Stomach (tissue), 4 donors: ENCODE measurements at regions not wholly inside any gene's neighbourhood (a gene's known extent, or its start where the extent isn't known, plus 50 kb on each side); places are given as distances from the start of the nearest gene placed in this dataset.

Experiments
- POLR2A ChIP-seq, 4 donors: fragments of 450-650 bp; IDR thresholded peaks; one replicate each; pipeline ENCODE4 v1.6.1; 2016; ENCODE audit warnings: antibody characterized with exemption in 4 of 4, control low read depth in 2 of 4, mild to moderate bottlenecking in 1 of 4, moderate library complexity in 1 of 4
- POLR2AphosphoS5 ChIP-seq, 3 donors: sonication (generic); formaldehyde crosslinking; IDR thresholded peaks; one replicate each; pipeline ENCODE4 v1.6.1; 2016; ENCODE audit warnings: antibody characterized with exemption in 3 of 3
- TF ChIP-seq, protein P1 (sequence below), 7 experiments: fragments of 450-650 bp in 4 of 7; fragments of 200-600 bp in 3 of 7; sonication (generic) in 3 of 7; IDR thresholded peaks; one replicate each; pipeline ENCODE4 v1.5.1; 2016 to 2019; ENCODE audit warnings: antibody characterized with exemption in 7 of 7, control low read depth in 2 of 7, mild to moderate bottlenecking in 1 of 7

DNA sequence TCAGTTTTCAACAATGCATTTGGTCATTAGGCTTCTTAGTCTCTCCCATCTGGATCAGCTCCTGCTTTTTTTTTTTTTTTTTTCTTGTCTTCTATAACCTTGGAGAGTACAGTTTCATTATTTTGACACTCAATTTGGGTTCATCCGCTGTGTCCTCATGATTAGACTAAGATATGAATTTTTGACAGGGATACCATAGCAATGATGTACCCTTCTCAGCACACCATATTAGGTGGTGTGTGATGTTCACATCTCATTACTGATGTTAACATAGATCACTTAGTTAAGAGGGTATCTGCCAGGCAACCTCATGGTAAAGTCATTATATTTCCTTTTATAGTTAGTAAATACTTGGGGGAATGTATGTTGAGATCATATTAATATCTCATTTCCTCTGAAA lies 445.5 kb upstream of the IGFBP3 start:
- TF ChIP-seq, protein P1, sequence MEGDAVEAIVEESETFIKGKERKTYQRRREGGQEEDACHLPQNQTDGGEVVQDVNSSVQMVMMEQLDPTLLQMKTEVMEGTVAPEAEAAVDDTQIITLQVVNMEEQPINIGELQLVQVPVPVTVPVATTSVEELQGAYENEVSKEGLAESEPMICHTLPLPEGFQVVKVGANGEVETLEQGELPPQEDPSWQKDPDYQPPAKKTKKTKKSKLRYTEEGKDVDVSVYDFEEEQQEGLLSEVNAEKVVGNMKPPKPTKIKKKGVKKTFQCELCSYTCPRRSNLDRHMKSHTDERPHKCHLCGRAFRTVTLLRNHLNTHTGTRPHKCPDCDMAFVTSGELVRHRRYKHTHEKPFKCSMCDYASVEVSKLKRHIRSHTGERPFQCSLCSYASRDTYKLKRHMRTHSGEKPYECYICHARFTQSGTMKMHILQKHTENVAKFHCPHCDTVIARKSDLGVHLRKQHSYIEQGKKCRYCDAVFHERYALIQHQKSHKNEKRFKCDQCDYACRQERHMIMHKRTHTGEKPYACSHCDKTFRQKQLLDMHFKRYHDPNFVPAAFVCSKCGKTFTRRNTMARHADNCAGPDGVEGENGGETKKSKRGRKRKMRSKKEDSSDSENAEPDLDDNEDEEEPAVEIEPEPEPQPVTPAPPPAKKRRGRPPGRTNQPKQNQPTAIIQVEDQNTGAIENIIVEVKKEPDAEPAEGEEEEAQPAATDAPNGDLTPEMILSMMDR (IDR thresholded peaks at IDR 0.05) = no peak
- TF ChIP-seq POLR2A (IDR thresholded peaks at IDR 0.05) = no peak
- no peak for TF ChIP-seq POLR2AphosphoS5 (IDR thresholded peaks at IDR 0.05)
